ENCODE measurements at regions not wholly inside any gene's neighbourhood (a gene's known extent, or its start where the extent isn't known, plus 50 kb on each side); places are given as distances from the start of the nearest gene placed in this dataset.

DNA sequence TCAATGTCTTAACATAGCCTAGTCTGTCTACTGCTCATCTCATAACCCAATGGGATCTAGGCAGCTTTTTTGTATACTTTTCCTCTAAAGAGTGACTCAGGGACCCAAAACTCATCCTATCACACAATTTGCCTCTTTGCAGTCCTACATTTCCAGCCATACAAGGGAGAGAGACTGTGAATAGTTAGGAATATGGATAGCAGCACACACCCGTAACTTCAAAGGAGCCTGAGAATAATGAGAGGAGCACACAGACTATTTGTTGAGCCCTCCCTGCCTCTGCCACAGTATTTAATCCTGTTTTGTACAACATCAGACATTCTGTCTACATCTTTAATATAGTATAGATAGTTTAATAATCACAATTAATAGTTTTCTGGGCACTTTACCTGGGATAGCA, 83.2 kb downstream of the AREG start:
- DNase-seq (ENCODE audit: low read depth) = no peak
- TF ChIP-seq, protein P1, sequence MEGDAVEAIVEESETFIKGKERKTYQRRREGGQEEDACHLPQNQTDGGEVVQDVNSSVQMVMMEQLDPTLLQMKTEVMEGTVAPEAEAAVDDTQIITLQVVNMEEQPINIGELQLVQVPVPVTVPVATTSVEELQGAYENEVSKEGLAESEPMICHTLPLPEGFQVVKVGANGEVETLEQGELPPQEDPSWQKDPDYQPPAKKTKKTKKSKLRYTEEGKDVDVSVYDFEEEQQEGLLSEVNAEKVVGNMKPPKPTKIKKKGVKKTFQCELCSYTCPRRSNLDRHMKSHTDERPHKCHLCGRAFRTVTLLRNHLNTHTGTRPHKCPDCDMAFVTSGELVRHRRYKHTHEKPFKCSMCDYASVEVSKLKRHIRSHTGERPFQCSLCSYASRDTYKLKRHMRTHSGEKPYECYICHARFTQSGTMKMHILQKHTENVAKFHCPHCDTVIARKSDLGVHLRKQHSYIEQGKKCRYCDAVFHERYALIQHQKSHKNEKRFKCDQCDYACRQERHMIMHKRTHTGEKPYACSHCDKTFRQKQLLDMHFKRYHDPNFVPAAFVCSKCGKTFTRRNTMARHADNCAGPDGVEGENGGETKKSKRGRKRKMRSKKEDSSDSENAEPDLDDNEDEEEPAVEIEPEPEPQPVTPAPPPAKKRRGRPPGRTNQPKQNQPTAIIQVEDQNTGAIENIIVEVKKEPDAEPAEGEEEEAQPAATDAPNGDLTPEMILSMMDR (conservative IDR thresholded peaks at IDR 0.05; ENCODE audit: low read length) = no peak
- no peak overlapping the region for H3K4me3 ChIP-seq (ENCODE audit: low read length)

- no peak overlapping the region for H3K4me3 ChIP-seq (ENCODE audit: low read length)
- TF ChIP-seq, protein P1 (conservative IDR thresholded peaks at IDR 0.05; ENCODE audit: low read length) = no peak
- no peak for DNase-seq (ENCODE audit: low read depth)
Observed at GRCh38 chr4:74529284-74530041, 84.5 kb downstream of the AREG start.

DNA sequence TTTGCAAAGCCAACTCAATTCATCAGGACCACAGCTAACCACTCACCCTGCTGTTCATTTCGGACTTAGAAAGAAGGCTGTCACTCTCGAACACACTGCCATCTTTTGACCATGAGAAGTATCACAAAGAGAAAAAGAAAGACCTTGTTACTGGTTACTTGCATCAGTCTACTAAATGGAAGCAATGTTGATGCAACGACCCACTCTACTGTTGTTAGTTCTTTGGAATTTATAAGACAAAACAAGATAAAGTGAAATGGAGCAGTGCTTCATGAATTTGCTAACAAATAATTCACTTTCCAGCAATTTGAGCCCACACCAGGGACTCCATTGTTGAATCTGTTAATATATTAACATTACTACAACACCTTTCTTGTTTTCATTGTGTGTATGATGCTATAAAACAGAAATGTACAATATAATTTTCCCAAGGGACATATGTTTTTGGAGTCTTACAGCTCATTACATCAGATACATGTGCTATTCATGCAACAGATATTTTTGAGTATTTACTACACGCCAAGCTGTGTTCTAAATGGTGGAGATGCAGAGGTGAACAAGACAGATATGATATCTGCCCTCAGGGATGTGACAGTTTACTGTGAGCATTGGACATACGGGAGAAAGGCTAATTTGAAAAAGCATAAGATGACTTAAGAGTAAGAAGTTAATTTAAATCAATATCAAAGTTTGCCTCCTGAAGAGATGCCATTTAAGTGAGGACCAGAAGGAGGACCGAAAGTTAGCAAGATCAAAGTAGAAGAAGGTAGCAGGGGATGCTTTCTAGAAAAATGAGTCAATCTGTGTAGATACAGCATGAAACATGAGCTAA, 87.2 kb downstream of the AREG start:
- TF ChIP-seq, protein P1 (conservative IDR thresholded peaks at IDR 0.05; ENCODE audit: low read length) = peak; percentile 67
- peak; percentile 85 for DNase-seq (ENCODE audit: low read depth)
- no peak overlapping the region for H3K4me3 ChIP-seq (ENCODE audit: low read length)

GRCh38 chr4:74534121-74534520, 89.2 kb downstream of the AREG start:
- no peak overlapping the region for H3K4me3 ChIP-seq (ENCODE audit: low read length)
- peak; percentile 20 for DNase-seq (ENCODE audit: low read depth)
- TF ChIP-seq, protein P1 (conservative IDR thresholded peaks at IDR 0.05; ENCODE audit: low read length) = no peak

DNA sequence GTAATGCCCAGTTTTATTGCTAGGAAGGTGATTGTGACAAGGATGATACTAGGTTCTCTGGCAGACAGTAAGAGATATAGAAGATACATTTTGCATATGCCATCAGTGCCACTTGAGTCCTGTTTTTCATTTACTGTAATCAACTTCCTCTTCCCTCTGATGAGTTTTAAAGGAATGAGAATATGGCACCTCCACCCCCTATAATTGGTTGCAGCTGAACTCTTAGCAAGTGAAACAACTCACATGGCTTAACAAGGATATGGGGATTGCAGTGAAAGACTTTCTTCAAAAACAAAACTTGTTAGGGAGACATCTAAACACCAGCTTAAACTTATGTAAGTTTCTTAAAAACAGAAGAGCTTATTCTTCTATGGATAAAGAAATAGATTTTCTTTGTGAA, 90.0 kb downstream of the AREG start:
- no peak overlapping the region for H3K4me3 ChIP-seq (ENCODE audit: low read length)
- TF ChIP-seq, protein P1 (conservative IDR thresholded peaks at IDR 0.05; ENCODE audit: low read length) = no peak
- peak; percentile 59 for DNase-seq (ENCODE audit: low read depth)

GRCh38 chr4:74535512-74535911, 90.6 kb downstream of the AREG start:
- no peak overlapping the region for H3K4me3 ChIP-seq (ENCODE audit: low read length)
- DNase-seq (ENCODE audit: low read depth) = no peak
- TF ChIP-seq, protein P1 (conservative IDR thresholded peaks at IDR 0.05; ENCODE audit: low read length) = no peak
